Fibroblast of skin of abdomen (primary cell): ENCODE measurements at regions not wholly inside any gene's neighbourhood (a gene's known extent, or its start where the extent isn't known, plus 50 kb on each side); places are given as distances from the start of the nearest gene placed in this dataset.
A peak's percentile ranks its signal among the peaks of the same experiment; 100 is the strongest.
"Not testable (repeated sequence)": the region's sequence is repeated elsewhere in the genome, so short reads cannot be mapped to it uniquely, and the experiment has no call there.

Experiments used
- DNase-seq: peaks from one replicate; pipeline ENCODE4 v3.0.0-alpha.2; 2013

DNA sequence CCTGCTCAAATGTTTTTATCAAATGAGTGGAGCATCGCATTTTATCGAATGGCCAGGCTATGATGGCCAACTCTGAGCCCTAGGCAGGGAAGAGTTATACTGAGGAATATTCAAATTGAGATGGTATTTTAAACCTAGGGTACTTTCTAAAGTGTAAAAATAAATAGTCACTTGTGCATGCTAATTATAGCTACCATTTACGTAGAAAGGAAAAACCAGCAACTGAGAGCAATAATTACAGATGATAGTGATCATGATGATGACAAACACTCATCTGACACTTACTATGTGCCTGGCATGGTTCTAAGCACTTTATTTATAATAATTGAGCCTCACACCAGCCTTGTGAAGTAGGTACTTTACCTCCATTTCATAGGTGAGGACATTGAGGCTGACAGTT is 455.7 kb downstream of the CD83 start:
- DNase-seq, result no peak

DNA sequence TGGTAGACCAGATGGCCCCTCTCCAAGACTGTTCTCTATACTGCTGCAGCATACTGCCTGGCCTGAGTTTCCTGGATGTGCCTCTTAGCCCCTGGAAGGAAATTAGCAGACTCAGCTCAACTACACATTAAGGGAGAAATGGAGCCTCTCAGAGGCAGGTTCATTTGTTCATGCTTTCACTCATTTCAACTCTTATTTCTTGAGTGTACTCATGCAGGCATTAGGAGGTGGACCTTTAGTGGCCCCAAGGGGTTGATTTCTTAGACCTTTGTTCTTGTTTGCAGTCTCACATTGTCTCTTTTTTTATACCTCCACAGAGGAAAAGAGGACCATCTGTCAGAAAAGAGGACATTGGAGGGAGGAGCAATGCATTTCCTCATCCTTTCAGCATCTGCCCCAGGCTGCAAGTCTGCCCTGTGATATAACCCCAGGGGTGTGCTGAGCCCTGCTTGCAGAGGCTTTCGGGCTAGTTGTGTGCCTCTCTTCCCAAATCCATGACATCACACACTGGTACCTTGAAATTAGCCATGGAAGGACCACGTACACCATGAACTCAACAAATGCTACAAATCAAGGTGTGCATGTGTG is 456.2 kb downstream of the CD83 start:
- no peak for DNase-seq

DNA sequence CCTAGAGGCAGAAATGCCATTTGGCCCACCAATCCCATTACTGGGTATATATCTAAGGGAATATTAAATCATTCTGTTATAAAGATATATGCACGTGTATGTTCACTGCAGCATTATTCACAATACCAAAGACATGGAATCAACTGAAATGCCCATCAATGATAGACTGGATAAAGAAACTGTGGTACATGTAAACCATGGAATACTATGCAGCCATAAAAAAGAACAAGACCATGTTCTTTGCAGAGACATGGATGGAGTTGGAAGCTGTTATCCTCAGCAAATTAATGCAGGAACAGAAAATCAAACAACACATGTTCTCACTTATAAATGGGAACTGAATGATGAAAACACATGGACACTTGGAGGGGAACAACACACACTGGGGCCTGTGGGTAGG is 458.4 kb downstream of the CD83 start:
- DNase-seq, result no peak

DNA sequence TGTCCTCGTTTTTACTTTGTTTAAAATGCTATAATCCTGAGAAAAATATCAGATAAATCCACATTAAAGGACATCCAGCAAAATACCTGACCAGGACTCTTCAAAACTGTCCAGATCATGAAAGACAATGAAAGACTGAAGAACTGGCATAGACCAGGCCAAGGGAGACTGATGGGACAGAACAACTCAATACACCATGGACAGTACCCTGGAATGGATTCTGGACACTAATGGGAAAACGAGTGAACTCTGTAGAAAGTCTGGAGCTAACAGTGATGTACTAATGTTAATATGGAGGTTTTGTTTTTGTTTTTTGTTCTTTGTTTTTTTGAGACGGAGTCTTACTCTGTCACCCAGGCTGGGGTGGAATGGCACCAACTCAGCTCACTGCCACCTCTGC is 461.4 kb downstream of the CD83 start:
- no peak for DNase-seq

GRCh38 chr6:14582749-14583148 is 465.2 kb downstream of the CD83 start:
- no peak for DNase-seq

DNA sequence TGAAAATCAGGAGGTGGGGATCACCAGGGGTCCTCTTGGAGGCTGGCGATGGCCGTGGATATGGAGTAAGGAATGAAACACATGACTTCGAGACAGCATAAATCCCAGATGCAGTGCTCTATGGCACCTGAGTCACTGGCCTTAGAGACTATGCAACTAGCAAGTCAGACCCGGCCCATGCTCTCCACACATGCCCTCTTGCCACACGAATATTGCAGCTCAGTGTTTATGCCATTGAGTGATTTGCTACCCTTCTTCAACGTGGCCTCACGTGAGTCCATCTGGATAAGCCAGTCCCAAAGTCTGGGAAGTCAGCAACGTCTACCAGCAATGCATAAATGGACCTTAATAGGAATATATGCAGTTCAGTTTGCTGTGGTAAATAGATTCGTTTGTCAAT is 466.3 kb downstream of the CD83 start:
- no peak for DNase-seq

DNA sequence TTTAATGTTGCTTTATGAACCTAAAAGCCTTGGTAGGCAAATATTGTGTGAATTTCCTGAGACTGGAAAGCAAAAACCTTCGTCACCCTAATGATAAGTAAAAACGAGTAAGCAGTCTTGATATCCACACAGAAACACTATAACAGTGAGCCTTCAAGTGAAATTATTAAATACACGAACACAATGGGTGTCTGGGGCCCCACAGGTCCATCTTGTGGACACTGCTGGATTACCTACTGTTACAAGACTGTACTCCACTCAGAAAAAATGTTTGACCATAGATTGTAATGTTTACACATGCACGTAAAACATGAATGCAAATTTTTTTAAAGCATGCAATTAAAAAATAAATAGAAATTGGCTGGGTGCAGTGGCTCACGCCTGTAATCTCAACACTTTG is 466.9 kb downstream of the CD83 start:
- DNase-seq, result no peak

- no peak for DNase-seq
These were observed 468.1 kb downstream of the CD83 start for GRCh38 chr6:14585689-14586088.

DNA sequence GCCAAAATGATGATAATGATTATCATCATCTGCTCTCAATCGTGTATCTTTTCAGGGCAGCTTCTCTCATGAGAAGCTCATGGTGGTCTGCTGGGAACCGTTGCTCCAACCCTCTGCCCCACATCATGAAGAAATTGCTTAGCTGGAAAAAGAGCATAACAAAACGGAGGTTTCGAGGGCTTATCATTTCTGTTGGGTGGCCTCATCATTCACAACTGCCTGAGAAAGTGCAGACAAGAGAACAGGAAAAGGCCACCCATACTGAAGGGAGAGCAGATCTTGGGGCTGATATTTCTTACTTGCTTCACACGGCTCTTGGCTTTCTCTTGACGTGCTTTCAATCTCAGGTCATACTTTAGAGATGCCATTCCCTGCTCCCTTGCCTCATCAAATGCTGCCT is 471.6 kb downstream of the CD83 start:
- DNase-seq, result no peak

- DNase-seq, result no peak
These were observed 473.0 kb downstream of the CD83 start for GRCh38 chr6:14590586-14590985.

DNA sequence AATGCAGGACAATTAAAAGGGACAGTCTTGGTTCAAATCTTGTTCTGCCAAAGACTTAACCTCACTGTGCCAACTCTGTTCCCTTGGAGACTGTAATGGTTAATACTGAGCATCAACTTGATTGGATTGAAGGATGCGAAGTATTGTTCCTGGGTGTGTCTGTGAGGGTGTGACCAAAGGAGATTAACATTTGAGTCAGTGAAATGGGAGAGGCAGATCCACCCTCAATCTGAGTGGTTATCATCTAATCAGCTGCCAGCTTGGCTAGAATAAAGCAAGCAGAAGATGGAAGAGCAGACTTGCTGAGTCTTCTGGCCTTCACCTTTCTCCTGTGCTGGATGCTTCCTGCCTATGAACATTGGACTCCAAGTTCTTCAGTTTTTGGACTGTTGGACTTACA is 474.4 kb downstream of the CD83 start:
- no peak for DNase-seq

DNA sequence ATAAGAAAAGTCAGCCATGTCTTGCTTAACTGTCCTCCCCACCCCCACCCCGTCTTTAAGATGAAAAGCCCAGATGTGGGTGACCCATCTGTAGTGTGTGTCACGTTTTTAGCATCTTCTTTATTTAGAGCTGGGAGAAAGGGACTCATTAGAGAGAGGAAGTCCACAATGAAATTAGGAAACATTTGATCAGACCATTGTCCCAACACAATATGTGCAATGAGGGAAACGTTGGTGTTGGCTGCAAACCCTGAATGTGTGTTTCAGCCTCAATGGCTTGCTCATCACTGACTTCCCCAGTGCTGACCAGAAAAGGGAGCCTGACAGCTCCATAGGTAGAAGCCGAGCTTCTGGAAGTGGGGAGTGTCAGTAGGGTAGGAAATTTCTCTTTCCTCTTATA is 475.7 kb downstream of the CD83 start:
- DNase-seq, result no peak

GRCh38 chr6:14595751-14596150 is 478.2 kb downstream of the CD83 start:
- DNase-seq, result no peak

GRCh38 chr6:14596410-14596809 is 478.8 kb downstream of the CD83 start:
- DNase-seq, result peak; percentile 60

DNA sequence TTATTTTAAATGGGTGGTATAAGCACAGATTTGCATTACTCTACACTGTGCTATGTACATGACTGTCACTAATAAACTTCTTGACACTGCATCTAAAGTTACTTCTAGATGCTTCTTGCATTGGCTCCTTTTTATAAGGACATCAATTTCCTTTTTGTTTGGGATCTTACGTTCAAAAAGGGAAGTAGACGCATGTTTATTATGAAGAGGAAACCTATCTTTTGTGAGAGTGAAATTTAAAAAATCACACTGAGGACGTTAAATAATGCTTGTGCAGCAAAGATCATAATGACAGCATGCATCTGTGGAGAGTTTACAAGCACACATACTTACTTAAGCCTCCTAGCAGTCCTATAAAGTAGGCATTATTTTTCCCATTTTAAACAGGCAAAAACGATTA is 479.5 kb downstream of the CD83 start:
- no peak for DNase-seq

DNA sequence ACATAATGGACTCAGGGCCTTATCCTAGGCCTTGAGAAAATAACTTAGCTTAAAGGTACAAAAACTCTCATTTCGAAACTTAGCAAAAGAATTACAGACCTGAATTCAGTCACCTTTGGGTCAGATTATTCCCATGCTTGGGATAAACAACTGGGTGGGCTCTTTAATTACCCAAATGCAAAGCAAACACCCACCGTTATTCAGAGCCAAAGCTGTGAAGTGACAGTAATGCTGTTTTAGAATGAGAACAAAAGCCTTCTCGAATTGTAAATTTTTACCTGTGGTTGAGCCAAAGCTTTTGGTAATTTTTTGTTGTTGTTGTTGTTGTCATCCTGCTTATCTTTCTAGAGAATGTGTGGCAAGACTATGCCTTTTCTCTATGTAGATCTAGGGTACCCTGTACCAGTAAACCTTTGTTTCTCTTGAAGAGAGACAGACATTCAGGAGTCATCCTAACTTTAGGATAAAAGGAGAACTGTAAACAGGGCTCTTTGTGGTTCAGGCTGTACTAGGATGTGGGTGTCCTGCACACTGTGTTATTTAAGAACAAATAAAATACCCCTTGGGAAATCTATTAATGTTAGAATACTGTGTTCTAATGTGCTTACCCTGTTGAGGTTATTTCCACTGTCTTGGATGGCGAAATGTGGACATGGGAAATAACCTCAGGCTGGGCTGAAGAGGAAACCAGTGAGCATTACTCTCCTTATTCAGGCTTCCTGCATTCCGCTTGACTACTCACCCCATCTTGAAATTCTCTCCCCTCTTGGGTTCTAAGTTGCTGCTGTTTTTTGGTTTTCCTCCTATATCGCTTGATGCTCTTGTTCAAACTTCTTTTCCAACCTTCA is 480.7 kb downstream of the CD83 start:
- DNase-seq, result no peak

- not testable (repeated sequence) for DNase-seq
These were observed 482.7 kb downstream of the CD83 start for GRCh38 chr6:14600306-14600705.

DNA sequence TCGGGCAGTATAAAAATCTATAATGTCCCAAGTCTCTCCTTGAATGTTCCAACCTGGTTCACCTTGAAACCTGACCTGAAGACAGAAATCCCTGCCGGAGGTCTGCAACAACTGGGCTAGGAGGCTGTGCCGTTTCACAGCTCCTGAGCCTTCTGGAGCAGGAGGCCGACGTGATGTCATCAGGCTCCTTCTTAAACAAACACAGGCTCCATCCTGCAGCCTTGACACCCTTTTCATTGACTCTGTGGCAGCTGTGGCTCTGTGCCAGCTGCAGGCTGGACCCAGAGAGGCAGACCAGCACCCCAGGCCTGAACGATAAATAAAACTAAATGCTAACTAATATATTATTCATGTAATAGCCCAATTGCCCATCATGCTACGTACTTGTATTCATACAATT is 483.9 kb downstream of the CD83 start:
- DNase-seq, result no peak

DNA sequence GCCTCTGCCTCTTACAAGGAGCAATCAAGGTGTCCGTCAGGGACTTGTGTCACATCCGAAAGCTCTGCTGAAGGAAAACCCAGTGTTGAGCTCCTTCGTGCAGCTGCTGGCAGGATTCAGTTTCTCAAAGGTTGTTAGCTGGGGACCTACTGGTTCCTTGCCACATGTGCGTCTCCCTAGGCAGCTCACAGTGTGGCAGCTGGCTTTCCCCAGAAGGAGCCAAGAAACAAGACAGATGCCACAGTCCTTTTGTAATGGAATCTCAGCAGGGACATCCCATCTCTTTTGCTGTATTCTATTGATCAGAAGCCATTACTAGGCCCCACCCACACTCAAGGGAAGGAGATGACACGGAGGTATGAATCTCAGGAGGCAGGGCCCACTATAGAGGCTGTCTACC is 488.8 kb downstream of the CD83 start:
- no peak for DNase-seq

DNA sequence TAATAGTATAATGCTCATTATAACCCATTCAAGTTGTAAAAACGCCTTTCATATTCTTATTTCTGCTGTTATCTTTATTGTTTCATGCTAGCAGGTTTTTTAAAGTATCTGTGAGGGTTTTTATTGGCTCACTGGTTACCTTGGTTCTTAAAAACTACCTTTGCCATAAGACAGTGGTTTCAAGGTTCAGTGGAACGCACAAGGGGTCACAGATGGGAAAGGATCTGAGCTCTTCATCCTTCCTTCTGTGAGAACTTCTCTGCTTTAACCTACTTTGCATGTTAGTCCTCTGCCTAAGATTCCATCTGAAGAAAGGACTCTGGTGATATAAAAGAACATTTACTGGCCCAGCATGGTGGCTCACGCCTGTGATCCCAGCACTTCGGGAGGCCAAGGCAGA is 492.6 kb downstream of the CD83 start:
- no peak for DNase-seq

DNA sequence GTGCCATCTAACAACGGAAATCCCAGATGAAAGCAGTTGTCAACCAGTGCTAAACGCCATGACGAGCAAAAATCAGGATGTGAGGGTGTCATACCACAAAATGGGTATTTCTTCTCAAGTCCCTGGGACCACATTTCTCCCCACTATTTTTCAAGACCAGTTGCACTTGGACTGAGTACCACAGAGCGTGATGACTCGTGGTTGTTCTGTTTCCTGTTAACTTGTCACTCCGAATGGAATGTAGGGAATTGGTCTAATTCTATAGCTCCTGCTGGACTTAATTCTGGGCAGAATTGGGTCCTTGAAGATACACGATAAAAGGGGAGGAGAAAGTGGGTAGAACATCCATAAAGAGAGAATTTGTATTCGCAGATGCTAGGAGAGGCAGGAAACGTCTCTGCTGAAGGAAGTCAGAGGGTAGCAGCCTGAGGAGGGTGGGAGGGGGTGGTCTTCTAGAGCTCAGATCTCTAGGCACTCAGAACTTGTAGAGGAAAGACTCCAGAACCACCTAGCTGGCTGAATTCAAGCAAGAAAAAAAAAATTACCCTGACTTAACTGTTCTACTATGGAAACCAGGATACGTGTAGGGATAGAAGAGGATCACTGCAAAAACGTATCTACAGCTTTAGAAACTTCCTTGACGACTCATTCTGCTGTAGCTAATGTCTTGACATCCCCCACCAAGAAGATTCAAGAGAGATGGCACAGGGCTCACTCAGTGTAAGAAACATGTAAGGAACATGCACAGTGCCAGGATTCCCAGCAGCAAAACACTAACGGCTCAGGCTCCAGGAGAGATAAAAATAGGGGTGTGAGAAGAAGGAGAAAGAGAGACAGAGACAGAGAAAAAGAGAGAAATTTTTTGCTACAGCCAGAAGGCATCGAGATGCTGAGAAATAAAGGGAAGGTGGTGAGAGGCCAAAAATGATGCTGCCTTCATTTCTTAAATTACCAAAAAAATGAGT is 494.7 kb downstream of the CD83 start:
- DNase-seq, result peak; percentile 68

DNA sequence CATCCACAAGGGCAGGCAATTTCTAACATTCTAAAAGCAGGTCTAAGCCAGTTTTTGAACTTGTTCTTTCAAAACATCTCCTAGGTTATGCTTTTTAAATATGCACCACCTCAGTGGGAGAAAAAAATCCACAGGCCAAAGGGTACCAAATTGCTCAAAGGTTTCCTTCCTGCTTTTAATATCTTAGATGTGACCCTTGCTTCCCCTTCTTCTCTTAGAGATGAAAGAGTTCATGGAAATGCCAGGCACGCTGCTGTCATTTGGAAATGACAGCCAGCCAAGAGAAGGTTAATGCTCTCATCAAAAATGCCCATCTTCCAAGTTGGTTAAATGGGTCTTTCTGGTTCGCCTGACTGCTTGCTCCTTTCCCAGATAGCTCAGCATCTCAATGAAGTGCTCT is 497.1 kb downstream of the CD83 start:
- DNase-seq, result no peak

DNA sequence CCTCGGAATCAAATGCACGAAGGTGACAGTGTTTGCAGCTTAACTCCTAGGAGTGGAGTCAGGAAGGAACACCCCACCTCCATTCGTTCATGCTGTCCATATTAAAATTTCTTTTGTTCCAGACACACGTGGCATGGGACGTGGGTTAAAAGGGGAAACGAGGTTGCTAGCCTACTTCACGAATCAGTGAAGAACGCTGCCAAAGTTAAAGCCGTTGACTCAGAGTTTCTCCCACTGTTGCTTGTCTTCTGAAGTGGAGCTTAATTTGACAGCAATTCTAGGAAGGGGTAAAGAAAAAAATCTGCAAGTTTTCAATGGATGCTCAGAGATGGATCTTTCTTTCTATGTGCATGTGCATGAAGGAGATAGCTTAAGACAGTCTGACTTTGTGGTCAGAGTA is 499.1 kb downstream of the CD83 start:
- peak; percentile 29 for DNase-seq
